SK-N-SH treated with all-trans-retinoic acid at 6 μM for 48 hours (cell line): ENCODE measurements at regions not wholly inside any gene's neighbourhood (a gene's known extent, or its start where the extent isn't known, plus 50 kb on each side); places are given as distances from the start of the nearest gene placed in this dataset.

Experiments
- ATAC-seq: fragments of 200-7000 bp; cut with Tn5 transposase; 3 replicates; pipeline ENCODE4 v1.9.1; 2020; ENCODE audit warnings: mild to moderate bottlenecking, moderate library complexity
- ARNTL ChIP-seq: fragments of 450-650 bp; formaldehyde crosslinking; IDR thresholded peaks from 2 replicates; pipeline ENCODE4 v1.5.0; 2020; ENCODE audit warnings: low read depth, mild to moderate bottlenecking, moderate library complexity, borderline replicate concordance
- BACH2 ChIP-seq: fragments of 250-450 bp; sonication (Bioruptor Pico); IDR thresholded peaks from 2 replicates; pipeline ENCODE4 v1.9.0; 2021; ENCODE audit warnings: mild to moderate bottlenecking, borderline replicate concordance
- CREB5 ChIP-seq: fragments of 250-450 bp; sonication (Bioruptor Pico); IDR thresholded peaks from 2 replicates; pipeline ENCODE4 v1.5.1; 2020; ENCODE audit warnings: low read depth, mild to moderate bottlenecking, moderate library complexity
- ESRRG ChIP-seq: fragments of 250-450 bp; sonication (Bioruptor Pico); IDR thresholded peaks from 2 replicates; pipeline ENCODE4 v1.6.1; 2021; ENCODE audit warnings: mild to moderate bottlenecking
- GLIS3 ChIP-seq: fragments of 250-450 bp; sonication (Bioruptor Pico); IDR thresholded peaks from 2 replicates; pipeline ENCODE4 v1.5.0; 2020; ENCODE audit warnings: mild to moderate bottlenecking, moderate library complexity
- ISL1 ChIP-seq: fragments of 250-450 bp; sonication (Bioruptor Pico); IDR thresholded peaks from 2 replicates; pipeline ENCODE4 v2.1.2; 2022; ENCODE audit warnings: mild to moderate bottlenecking, moderate library complexity
- OSR1 ChIP-seq: fragments of 250-450 bp; sonication (Bioruptor Pico); IDR thresholded peaks from 2 replicates; pipeline ENCODE4 v1.8.0; 2022; ENCODE audit warnings: moderate library complexity, mild to moderate bottlenecking, inconsistent platforms
- RARB ChIP-seq: fragments of 250-450 bp; sonication (Bioruptor Pico); IDR thresholded peaks from 2 replicates; pipeline ENCODE4 v1.8.0; 2021; ENCODE audit warnings: mild to moderate bottlenecking, moderate library complexity
- SNAI2 ChIP-seq: fragments of 250-450 bp; sonication (Bioruptor Pico); IDR thresholded peaks from 2 replicates; pipeline ENCODE4 v1.5.0; 2020; ENCODE audit warnings: mild to moderate bottlenecking, moderate library complexity
- TCF4 ChIP-seq: fragments of 250-450 bp; sonication (Bioruptor Pico); IDR thresholded peaks from 2 replicates; pipeline ENCODE4 v1.8.0; 2021; ENCODE audit warnings: mild to moderate bottlenecking, moderate library complexity, borderline replicate concordance
- TOX ChIP-seq: fragments of 250-450 bp; sonication (Bioruptor Pico); IDR thresholded peaks from 2 replicates; pipeline ENCODE4 v1.8.0; 2021; ENCODE audit warnings: mild to moderate bottlenecking, moderate library complexity, borderline replicate concordance
- ZC3H10 ChIP-seq: fragments of 250-450 bp; sonication (Bioruptor Pico); IDR thresholded peaks from 2 replicates; pipeline ENCODE4 v1.5.1; 2021; ENCODE audit warnings: mild to moderate bottlenecking, moderate library complexity
- ZFP3 ChIP-seq: fragments of 250-450 bp; sonication (Bioruptor Pico); IDR thresholded peaks from 2 replicates; pipeline ENCODE4 v1.5.0; 2020; ENCODE audit warnings: mild to moderate bottlenecking, moderate library complexity
- ZNF565 ChIP-seq: fragments of 450-650 bp; formaldehyde crosslinking; conservative IDR thresholded peaks from 2 replicates; pipeline ENCODE4 v1.5.0; 2020; ENCODE audit warnings: low read depth, mild to moderate bottlenecking, moderate library complexity
- ZNF8 ChIP-seq: fragments of 450-650 bp; formaldehyde crosslinking; IDR thresholded peaks from 2 replicates; pipeline ENCODE4 v1.5.0; 2020; ENCODE audit warnings: mild to moderate bottlenecking, moderate library complexity
- TF ChIP-seq, protein P1 (sequence below): fragments of 250-450 bp; sonication (Bioruptor Pico); IDR thresholded peaks from 2 replicates; pipeline ENCODE4 v1.5.0; 2020; ENCODE audit warnings: mild to moderate bottlenecking, moderate library complexity
- TF ChIP-seq, protein P2 (sequence below): fragments of 250-450 bp; sonication (Bioruptor Pico); IDR thresholded peaks from 2 replicates; pipeline ENCODE4 v1.5.1; 2021; ENCODE audit warnings: mild to moderate bottlenecking, moderate library complexity
- TF ChIP-seq, protein P3 (sequence below): fragments of 250-450 bp; sonication (Bioruptor Pico); IDR thresholded peaks from 2 replicates; pipeline ENCODE4 v1.8.0; 2020; ENCODE audit warnings: mild to moderate bottlenecking, moderate library complexity, borderline replicate concordance

DNA sequence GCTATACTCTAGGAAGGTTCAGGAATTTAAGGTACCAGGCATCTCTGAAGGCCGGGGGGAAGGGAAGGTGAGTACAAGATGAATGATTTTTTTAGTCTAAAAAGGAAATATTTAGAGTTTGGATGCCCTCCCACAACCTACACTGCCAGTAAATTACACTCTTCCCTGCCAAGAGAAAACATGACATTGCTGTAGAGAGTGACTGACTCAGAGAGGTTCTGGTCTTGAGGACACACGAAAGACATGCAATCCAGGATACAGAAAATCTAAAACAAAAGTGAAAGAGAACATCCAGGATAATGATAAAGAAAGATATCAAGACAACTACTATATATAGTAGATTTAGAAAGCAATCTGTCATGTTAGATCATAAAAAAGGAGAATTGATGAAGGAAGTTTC, 200.5 kb downstream of the TYW3 start (continued):
- TF ChIP-seq ZNF8 (CRISPR knock-in tag): no peak
- TF ChIP-seq CREB5 (CRISPR knock-in tag): no peak

DNA sequence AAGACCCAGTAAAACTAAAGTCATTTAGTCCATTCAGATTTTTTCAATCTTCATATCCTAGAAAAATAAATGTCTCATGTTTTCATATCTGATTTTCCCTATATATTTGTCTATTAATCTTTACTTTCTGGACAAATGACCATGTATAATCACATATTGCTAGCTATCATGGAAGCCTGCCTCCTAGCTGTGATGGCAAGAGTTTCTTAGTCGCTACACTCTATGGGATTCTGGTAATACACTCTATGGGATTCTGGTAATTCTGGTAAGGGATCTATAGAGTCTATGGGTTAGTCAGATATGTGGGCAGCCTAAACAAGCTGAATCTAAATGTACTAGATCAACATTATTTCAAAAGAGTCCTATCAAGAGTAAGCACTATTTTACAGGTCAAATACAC, 198.7 kb upstream of the LHX8 start:
- TF ChIP-seq ZNF8 (CRISPR knock-in tag): no peak
- no peak for TF ChIP-seq BACH2 (CRISPR knock-in tag)
- no peak for TF ChIP-seq ZNF565 (CRISPR knock-in tag)
- no peak for TF ChIP-seq ESRRG (CRISPR knock-in tag)
- no peak for TF ChIP-seq ARNTL (CRISPR knock-in tag)
- no peak for TF ChIP-seq TCF4 (CRISPR knock-in tag)
- TF ChIP-seq, protein P1, sequence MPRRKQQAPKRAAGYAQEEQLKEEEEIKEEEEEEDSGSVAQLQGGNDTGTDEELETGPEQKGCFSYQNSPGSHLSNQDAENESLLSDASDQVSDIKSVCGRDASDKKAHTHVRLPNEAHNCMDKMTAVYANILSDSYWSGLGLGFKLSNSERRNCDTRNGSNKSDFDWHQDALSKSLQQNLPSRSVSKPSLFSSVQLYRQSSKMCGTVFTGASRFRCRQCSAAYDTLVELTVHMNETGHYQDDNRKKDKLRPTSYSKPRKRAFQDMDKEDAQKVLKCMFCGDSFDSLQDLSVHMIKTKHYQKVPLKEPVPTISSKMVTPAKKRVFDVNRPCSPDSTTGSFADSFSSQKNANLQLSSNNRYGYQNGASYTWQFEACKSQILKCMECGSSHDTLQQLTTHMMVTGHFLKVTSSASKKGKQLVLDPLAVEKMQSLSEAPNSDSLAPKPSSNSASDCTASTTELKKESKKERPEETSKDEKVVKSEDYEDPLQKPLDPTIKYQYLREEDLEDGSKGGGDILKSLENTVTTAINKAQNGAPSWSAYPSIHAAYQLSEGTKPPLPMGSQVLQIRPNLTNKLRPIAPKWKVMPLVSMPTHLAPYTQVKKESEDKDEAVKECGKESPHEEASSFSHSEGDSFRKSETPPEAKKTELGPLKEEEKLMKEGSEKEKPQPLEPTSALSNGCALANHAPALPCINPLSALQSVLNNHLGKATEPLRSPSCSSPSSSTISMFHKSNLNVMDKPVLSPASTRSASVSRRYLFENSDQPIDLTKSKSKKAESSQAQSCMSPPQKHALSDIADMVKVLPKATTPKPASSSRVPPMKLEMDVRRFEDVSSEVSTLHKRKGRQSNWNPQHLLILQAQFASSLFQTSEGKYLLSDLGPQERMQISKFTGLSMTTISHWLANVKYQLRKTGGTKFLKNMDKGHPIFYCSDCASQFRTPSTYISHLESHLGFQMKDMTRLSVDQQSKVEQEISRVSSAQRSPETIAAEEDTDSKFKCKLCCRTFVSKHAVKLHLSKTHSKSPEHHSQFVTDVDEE (CRISPR knock-in tag): no peak
- no peak for TF ChIP-seq GLIS3 (CRISPR knock-in tag)
- TF ChIP-seq, protein P2, sequence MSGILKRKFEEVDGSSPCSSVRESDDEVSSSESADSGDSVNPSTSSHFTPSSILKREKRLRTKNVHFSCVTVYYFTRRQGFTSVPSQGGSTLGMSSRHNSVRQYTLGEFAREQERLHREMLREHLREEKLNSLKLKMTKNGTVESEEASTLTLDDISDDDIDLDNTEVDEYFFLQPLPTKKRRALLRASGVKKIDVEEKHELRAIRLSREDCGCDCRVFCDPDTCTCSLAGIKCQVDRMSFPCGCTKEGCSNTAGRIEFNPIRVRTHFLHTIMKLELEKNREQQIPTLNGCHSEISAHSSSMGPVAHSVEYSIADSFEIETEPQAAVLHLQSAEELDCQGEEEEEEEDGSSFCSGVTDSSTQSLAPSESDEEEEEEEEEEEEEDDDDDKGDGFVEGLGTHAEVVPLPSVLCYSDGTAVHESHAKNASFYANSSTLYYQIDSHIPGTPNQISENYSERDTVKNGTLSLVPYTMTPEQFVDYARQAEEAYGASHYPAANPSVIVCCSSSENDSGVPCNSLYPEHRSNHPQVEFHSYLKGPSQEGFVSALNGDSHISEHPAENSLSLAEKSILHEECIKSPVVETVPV (CRISPR knock-in tag): no peak
- TF ChIP-seq ZFP3: no peak
- TF ChIP-seq ZC3H10: no peak
- no peak for TF ChIP-seq SNAI2
- no peak for TF ChIP-seq ISL1
- TF ChIP-seq, protein P3, sequence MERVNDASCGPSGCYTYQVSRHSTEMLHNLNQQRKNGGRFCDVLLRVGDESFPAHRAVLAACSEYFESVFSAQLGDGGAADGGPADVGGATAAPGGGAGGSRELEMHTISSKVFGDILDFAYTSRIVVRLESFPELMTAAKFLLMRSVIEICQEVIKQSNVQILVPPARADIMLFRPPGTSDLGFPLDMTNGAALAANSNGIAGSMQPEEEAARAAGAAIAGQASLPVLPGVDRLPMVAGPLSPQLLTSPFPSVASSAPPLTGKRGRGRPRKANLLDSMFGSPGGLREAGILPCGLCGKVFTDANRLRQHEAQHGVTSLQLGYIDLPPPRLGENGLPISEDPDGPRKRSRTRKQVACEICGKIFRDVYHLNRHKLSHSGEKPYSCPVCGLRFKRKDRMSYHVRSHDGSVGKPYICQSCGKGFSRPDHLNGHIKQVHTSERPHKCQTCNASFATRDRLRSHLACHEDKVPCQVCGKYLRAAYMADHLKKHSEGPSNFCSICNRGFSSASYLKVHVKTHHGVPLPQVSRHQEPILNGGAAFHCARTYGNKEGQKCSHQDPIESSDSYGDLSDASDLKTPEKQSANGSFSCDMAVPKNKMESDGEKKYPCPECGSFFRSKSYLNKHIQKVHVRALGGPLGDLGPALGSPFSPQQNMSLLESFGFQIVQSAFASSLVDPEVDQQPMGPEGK (CRISPR knock-in tag): no peak
- no peak for TF ChIP-seq RARB (CRISPR knock-in tag)
- no peak for ATAC-seq

- ATAC-seq: no peak
- TF ChIP-seq BACH2 (CRISPR knock-in tag): no peak
- no peak for TF ChIP-seq ARNTL (CRISPR knock-in tag)
- TF ChIP-seq, protein P1 (CRISPR knock-in tag): no peak
- TF ChIP-seq ZFP3: no peak
- TF ChIP-seq RARB (CRISPR knock-in tag): no peak
- no peak for TF ChIP-seq SNAI2
- no peak for TF ChIP-seq ESRRG (CRISPR knock-in tag)
- TF ChIP-seq OSR1 (CRISPR knock-in tag): no peak
- TF ChIP-seq ZNF565 (CRISPR knock-in tag): no peak
- no peak for TF ChIP-seq ISL1
- TF ChIP-seq ZC3H10: no peak
- TF ChIP-seq TOX (CRISPR knock-in tag): no peak
Observed at GRCh38 chr1:74937176-74937575, 197.0 kb upstream of the LHX8 start.

DNA sequence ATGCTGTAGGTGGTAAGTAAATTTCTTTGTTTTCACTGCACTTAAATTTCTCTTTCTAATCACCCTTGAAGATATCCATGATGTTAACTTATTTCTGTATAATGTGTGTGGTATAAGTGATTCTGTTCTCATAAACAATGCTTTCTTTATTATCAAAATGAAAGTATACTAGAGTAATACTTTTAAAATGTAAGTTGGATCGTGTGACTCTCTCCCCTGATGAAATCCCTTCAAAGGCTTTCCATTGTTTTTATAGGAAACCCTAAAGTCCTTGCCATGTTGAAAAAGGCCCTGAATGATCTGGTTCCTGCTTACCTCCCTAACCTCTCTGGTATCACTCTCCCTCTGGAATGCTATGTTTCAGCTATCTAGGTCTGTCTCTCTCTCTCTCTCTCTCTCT, 191.1 kb upstream of the LHX8 start:
- ATAC-seq: no peak

More for the DNA sequence above, 191.1 kb upstream of the LHX8 start:
- TF ChIP-seq, protein P1 (CRISPR knock-in tag): no peak
- TF ChIP-seq ESRRG (CRISPR knock-in tag): no peak
- no peak for TF ChIP-seq BACH2 (CRISPR knock-in tag)
